Stomach (tissue), 8 donors: ENCODE measurements at regions not wholly inside any gene's neighbourhood (a gene's known extent, or its start where the extent isn't known, plus 50 kb on each side); places are given as distances from the start of the nearest gene placed in this dataset.

Source experiments
- DNase-seq, 2 donors: peaks; one replicate each; pipeline versions ENCODE4 v3.0.0 to v3.0.0-alpha.2; 2013 to 2019
- H3K27ac ChIP-seq, 5 donors: fragments of 200-600 bp in 4 of 5; sonication (generic) in 4 of 5; one replicate each; pipeline ENCODE4 v1.5.1; 2013 to 2019; ENCODE audit warnings: mild to moderate bottlenecking in 1 of 5, moderate library complexity in 1 of 5
- H3K27me3 ChIP-seq, 3 donors: fragments of 200-600 bp; sonication (generic); one replicate each; pipeline ENCODE4 v1.5.1; 2017 to 2019; ENCODE audit warnings: mixed run types in 1 of 3
- H3K36me3 ChIP-seq, 4 donors: fragments of 200-600 bp; sonication (generic); 1 replicate in 3 of 4; 2 replicates in 1 of 4; pipeline ENCODE4 v1.5.1; 2016 to 2019
- H3K4me1 ChIP-seq, 4 donors: fragments of 200-600 bp; sonication (generic); one replicate each; pipeline ENCODE4 v1.5.1; 2016 to 2019
- H3K4me3 ChIP-seq, 4 donors: fragments of 200-600 bp; sonication (generic) in 3 of 4; one replicate each; pipeline ENCODE4 v1.5.1; 2016 to 2019; ENCODE audit warnings: mild to moderate bottlenecking in 1 of 4
- H3K9me3 ChIP-seq, 4 donors: fragments of 200-600 bp; sonication (generic); one replicate each; pipeline ENCODE4 v1.5.1; 2016 to 2019
- CTCF ChIP-seq, 7 experiments: fragments of 450-650 bp in 4 of 7; fragments of 200-600 bp in 3 of 7; sonication (generic) in 3 of 7; IDR thresholded peaks; one replicate each; pipeline ENCODE4 v1.5.1; 2016 to 2019; ENCODE audit warnings: antibody characterized with exemption in 7 of 7, control low read depth in 2 of 7, mild to moderate bottlenecking in 1 of 7
- EP300 ChIP-seq: sonication (generic); formaldehyde crosslinking; IDR thresholded peaks from one replicate; pipeline ENCODE4 v1.6.1; 2017; ENCODE audit warnings: antibody characterized with exemption
- POLR2A ChIP-seq, 4 donors: fragments of 450-650 bp; IDR thresholded peaks; one replicate each; pipeline ENCODE4 v1.6.1; 2016; ENCODE audit warnings: antibody characterized with exemption in 4 of 4, control low read depth in 2 of 4, mild to moderate bottlenecking in 1 of 4, moderate library complexity in 1 of 4
- POLR2AphosphoS5 ChIP-seq, 3 donors: sonication (generic); formaldehyde crosslinking; IDR thresholded peaks; one replicate each; pipeline ENCODE4 v1.6.1; 2016; ENCODE audit warnings: antibody characterized with exemption in 3 of 3
- WGBS, 5 donors: extraction: QIAGEN DNeasy Blood & Tissue Kit in 3 of 5; methylation state at CpG; one replicate each; pipeline versions ENCODE4 v1.1.5 to v1.1.7; 2013 to 2018; 5-methylcytosine and 5-hydroxymethylcytosine counted together
- intact Hi-C: fragments of 100-400 bp; cut with DNase I; formaldehyde crosslinking; loops from one replicate; pipeline ENCODE4 v1.15.1; 2023; ENCODE audit warnings: low total_unique reads
- donor health status: healthy with polysubstance abuse.
- donor health status: Bipolar disorder and iron deficiency.
- donor health status: healthy.

GRCh38 chr10:30793093-30793492 is 163.5 kb upstream of the LYZL2 start:
- intact Hi-C loops, result no loop called here

GRCh38 chr10:30792025-30792424 is 162.5 kb upstream of the LYZL2 start:
- WGBS, 5 donors, result 64 to 88% (median 74%) methylated on average over 2 of the region's 2 CpGs
- H3K4me3 ChIP-seq, result no peak overlapping the region
- TF ChIP-seq POLR2A (IDR thresholded peaks at IDR 0.05) (no peak), CTCF (IDR thresholded peaks at IDR 0.05) (no peak), EP300 (no peak), POLR2AphosphoS5 (IDR thresholded peaks at IDR 0.05) (no peak)
- no peaks in the 10 kb centered on the region for H3K36me3 ChIP-seq
- H3K27ac ChIP-seq, result no peak overlapping the region
- H3K9me3 ChIP-seq, result no peaks in the 10 kb centered on the region
- H3K27me3 ChIP-seq, result no peaks in the 10 kb centered on the region
- H3K4me1 ChIP-seq, result no peaks in the 10 kb centered on the region
- DNase-seq, result no peak
- intact Hi-C loops, result no loop called here

More at GRCh38 chr10:30793093-30793492, 163.5 kb upstream of the LYZL2 start:
- no peak for DNase-seq
- H3K36me3 ChIP-seq, result no peaks in the 10 kb centered on the region
- no peaks in the 10 kb centered on the region for H3K4me1 ChIP-seq
- H3K4me3 ChIP-seq, result no peak overlapping the region
- WGBS, 5 donors, result 86 to 93% (median 92%) methylated on average over 3 of the region's 3 CpGs
- H3K27ac ChIP-seq, result no peak overlapping the region
- H3K27me3 ChIP-seq, result no peaks in the 10 kb centered on the region
- TF ChIP-seq CTCF (IDR thresholded peaks at IDR 0.05) (no peak), POLR2AphosphoS5 (IDR thresholded peaks at IDR 0.05) (no peak), EP300 (no peak), POLR2A (IDR thresholded peaks at IDR 0.05) (no peak)
- H3K9me3 ChIP-seq, result no peaks in the 10 kb centered on the region

GRCh38 chr10:30791197-30791611 is 161.7 kb upstream of the LYZL2 start:
- DNase-seq, result no peak
- H3K4me1 ChIP-seq, result no peaks in the 10 kb centered on the region
- 70 to 80% (median 76%) methylated on average over 5 of the region's 5 CpGs for WGBS, 5 donors
- no peaks in the 10 kb centered on the region for H3K36me3 ChIP-seq
- intact Hi-C loops, result no loop called here
- TF ChIP-seq EP300 (no peak), POLR2AphosphoS5 (IDR thresholded peaks at IDR 0.05) (no peak), CTCF (IDR thresholded peaks at IDR 0.05) (no peak), POLR2A (IDR thresholded peaks at IDR 0.05) (no peak)
- no peak overlapping the region for H3K27ac ChIP-seq
- no peaks in the 10 kb centered on the region for H3K27me3 ChIP-seq
- no peaks in the 10 kb centered on the region for H3K9me3 ChIP-seq
- no peak overlapping the region for H3K4me3 ChIP-seq

- H3K27me3 ChIP-seq, result no peaks in the 10 kb centered on the region
- peaks cover 0 to 10% (median 4%) of the 10 kb centered on the region in 4 donors for H3K4me1 ChIP-seq
- H3K4me3 ChIP-seq, result no peak overlapping the region
- no peak for TF ChIP-seq POLR2AphosphoS5 (IDR thresholded peaks at IDR 0.05)
- no peak for TF ChIP-seq CTCF (IDR thresholded peaks at IDR 0.05)
- TF ChIP-seq POLR2A (IDR thresholded peaks at IDR 0.05), result no peak
- TF ChIP-seq EP300, result no peak
- DNase-seq, result no peak
- WGBS, 5 donors, result 92 to 98% (median 97%) methylated on average over 8 to 10 of the region's 10 CpGs
- intact Hi-C loops, result loop anchor here (10.0 kb wide), 1 partner anchor 985 kb away; no protein-coding TSS in a partner anchor
- no peaks in the 10 kb centered on the region for H3K9me3 ChIP-seq
- H3K27ac ChIP-seq, result no peak overlapping the region
- H3K36me3 ChIP-seq, result no peaks in the 10 kb centered on the region
Measured at GRCh38 chr10:30789806-30790205, 160.3 kb upstream of the LYZL2 start.
